ENCODE measurements at regions not wholly inside any gene's neighbourhood (a gene's known extent, or its start where the extent isn't known, plus 50 kb on each side); places are given as distances from the start of the nearest gene placed in this dataset.

DNA sequence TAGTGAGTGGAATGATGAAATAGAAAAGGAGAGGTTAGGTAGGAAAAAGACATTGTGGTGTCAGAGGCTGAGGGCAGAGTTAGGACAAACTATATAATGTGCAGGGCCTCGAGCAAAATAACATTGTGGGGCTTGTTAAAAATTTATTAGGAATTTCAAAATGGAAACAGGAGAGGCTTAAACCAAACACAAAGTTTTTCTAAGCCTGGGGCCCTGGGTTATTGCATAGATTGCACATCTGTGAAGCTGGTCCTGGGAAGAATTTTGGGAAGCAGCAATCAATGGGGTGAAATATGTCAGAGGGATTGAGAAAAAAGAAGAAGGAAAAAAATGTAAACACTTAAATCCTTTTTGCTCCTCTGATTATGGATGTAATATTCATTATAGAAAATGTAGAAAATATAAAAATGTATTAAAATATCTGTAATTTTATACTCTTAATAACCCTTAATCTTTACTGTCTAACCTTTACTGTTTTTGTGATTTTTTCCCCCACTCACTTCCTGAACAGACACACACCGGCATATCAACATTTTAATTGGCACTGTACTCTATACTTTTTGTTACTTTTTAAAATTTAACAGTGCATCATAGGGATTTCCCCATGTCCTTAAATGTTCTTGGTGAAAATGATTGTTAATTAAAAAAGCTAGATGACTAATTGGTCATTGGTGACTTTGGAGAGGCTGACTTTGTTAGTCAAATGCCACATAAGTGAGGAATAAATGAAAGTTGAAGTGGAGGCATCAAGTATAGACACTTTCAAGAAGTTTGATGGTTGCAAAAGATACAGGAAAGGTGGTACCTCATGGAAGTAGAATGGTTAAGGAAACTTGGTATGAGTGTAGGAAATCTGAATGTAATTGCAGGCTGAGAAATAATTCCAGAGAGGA lies 183.4 kb downstream of the NFKBIZ start:
- TF ChIP-seq ZMAT3 (CRISPR knock-in tag; conservative IDR thresholded peaks at IDR 0.05) (no peak), ZNF432 (CRISPR knock-in tag; IDR thresholded peaks at IDR 0.05; ENCODE audit: borderline replicate concordance) (no peak), KDM2A (CRISPR knock-in tag; IDR thresholded peaks at IDR 0.05; ENCODE audit: borderline replicate concordance, low read depth) (no peak), XRCC5 (optimal IDR thresholded peaks at IDR 0.05; ENCODE audit: low read length) (no peak), BRCA1 (CRISPR knock-in tag; IDR thresholded peaks at IDR 0.05) (no peak)
- TF ChIP-seq, protein P1, sequence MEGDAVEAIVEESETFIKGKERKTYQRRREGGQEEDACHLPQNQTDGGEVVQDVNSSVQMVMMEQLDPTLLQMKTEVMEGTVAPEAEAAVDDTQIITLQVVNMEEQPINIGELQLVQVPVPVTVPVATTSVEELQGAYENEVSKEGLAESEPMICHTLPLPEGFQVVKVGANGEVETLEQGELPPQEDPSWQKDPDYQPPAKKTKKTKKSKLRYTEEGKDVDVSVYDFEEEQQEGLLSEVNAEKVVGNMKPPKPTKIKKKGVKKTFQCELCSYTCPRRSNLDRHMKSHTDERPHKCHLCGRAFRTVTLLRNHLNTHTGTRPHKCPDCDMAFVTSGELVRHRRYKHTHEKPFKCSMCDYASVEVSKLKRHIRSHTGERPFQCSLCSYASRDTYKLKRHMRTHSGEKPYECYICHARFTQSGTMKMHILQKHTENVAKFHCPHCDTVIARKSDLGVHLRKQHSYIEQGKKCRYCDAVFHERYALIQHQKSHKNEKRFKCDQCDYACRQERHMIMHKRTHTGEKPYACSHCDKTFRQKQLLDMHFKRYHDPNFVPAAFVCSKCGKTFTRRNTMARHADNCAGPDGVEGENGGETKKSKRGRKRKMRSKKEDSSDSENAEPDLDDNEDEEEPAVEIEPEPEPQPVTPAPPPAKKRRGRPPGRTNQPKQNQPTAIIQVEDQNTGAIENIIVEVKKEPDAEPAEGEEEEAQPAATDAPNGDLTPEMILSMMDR (CRISPR knock-in tag; IDR thresholded peaks at IDR 0.05): no peak
- TF ChIP-seq, protein P2, sequence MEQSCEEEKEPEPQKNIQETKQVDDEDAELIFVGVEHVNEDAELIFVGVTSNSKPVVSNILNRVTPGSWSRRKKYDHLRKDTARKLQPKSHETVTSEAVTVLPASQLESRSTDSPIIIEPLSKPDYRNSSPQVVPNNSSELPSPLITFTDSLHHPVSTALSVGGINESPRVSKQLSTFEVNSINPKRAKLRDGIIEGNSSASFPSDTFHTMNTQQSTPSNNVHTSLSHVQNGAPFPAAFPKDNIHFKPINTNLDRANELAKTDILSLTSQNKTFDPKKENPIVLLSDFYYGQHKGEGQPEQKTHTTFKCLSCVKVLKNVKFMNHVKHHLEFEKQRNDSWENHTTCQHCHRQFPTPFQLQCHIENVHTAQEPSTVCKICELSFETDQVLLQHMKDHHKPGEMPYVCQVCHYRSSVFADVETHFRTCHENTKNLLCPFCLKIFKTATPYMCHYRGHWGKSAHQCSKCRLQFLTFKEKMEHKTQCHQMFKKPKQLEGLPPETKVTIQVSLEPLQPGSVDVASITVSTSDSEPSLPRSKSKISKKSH (CRISPR knock-in tag; IDR thresholded peaks at IDR 0.05; ENCODE audit: borderline replicate concordance): no peak
- TF ChIP-seq, protein P3, sequence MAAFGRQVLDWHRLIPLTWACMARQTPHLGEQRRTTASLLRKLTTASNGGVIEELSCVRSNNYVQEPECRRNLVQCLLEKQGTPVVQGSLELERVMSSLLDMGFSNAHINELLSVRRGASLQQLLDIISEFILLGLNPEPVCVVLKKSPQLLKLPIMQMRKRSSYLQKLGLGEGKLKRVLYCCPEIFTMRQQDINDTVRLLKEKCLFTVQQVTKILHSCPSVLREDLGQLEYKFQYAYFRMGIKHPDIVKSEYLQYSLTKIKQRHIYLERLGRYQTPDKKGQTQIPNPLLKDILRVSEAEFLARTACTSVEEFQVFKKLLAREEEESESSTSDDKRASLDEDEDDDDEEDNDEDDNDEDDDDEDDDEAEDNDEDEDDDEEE (CRISPR knock-in tag; IDR thresholded peaks at IDR 0.05): no peak
